Gastroesophageal sphincter (tissue), 3 donors: ENCODE measurements at regions not wholly inside any gene's neighbourhood (a gene's known extent, or its start where the extent isn't known, plus 50 kb on each side); places are given as distances from the start of the nearest gene placed in this dataset.

ENCODE experiments used
- CTCF ChIP-seq, 4 experiments: fragments of 200-600 bp in 2 of 4; fragments of 450-650 bp in 2 of 4; sonication (generic) in 1 of 4; IDR thresholded peaks; one replicate each; pipeline ENCODE4 v1.5.1; 2017 to 2019; ENCODE audit warnings: antibody characterized with exemption in 4 of 4, mild to moderate bottlenecking in 2 of 4, moderate library complexity in 2 of 4
- EP300 ChIP-seq: sonication (generic); formaldehyde crosslinking; IDR thresholded peaks from one replicate; pipeline ENCODE4 v1.6.1; 2017; ENCODE audit warnings: antibody characterized with exemption, mild to moderate bottlenecking
- POLR2A ChIP-seq, 2 donors: fragments of 450-650 bp; IDR thresholded peaks; one replicate each; pipeline ENCODE4 v1.6.1; 2017; ENCODE audit warnings: antibody characterized with exemption in 2 of 2, mild to moderate bottlenecking in 2 of 2, moderate library complexity in 1 of 2

- TF ChIP-seq CTCF (IDR thresholded peaks at IDR 0.05) (no peak), POLR2A (IDR thresholded peaks at IDR 0.05) (no peak), EP300 (no peak)
Observed at GRCh38 chr5:164742025-164742424, 1236.6 kb downstream of the MAT2B start.
